ENCODE measurements at regions not wholly inside any gene's neighbourhood (a gene's known extent, or its start where the extent isn't known, plus 50 kb on each side); places are given as distances from the start of the nearest gene placed in this dataset.

GRCh38 chr2:31736695-31737454 is 156.1 kb upstream of the SRD5A2 start:
- DNase-seq, result no peak
- no peak overlapping the region for H3K4me3 ChIP-seq
- no peaks in the 10 kb centered on the region for H3K4me1 ChIP-seq
- intact Hi-C loops (cut with DNase I; ENCODE audit: low total_unique reads), result no loop called here
- TF ChIP-seq POLR2A (IDR thresholded peaks at IDR 0.05) (no peak), CTCF (IDR thresholded peaks at IDR 0.05) (no peak)
- 78 to 86% methylated on average over 6 of the region's 6 CpGs for WGBS, 2 donors
- H3K36me3 ChIP-seq (ENCODE audit: low read depth, missing control alignments), result no peaks in the 10 kb centered on the region
- H3K27me3 ChIP-seq, result no peaks in the 10 kb centered on the region
- H3K9me3 ChIP-seq, result no peaks in the 10 kb centered on the region
- no peak overlapping the region for H3K27ac ChIP-seq

GRCh38 chr2:31735716-31736115 is 155.0 kb upstream of the SRD5A2 start:
- H3K27ac ChIP-seq, result no peak overlapping the region
- no peaks in the 10 kb centered on the region for H3K36me3 ChIP-seq (ENCODE audit: low read depth, missing control alignments)
- H3K4me3 ChIP-seq, result no peak overlapping the region
- intact Hi-C loops (cut with DNase I; ENCODE audit: low total_unique reads), result no loop called here
- H3K4me1 ChIP-seq, result no peaks in the 10 kb centered on the region
- WGBS, 2 donors, result 90 to 93% methylated on average over 2 of the region's 2 CpGs
- DNase-seq, result no peak
- no peak for TF ChIP-seq CTCF (IDR thresholded peaks at IDR 0.05)
- TF ChIP-seq POLR2A (IDR thresholded peaks at IDR 0.05), result no peak
- H3K9me3 ChIP-seq, result no peaks in the 10 kb centered on the region
- H3K27me3 ChIP-seq, result no peaks in the 10 kb centered on the region

- Histone ChIP-seq H3K4me3 (no peak overlapping the region), H3K27ac (no peak overlapping the region), H3K4me1 (no peaks in the 10 kb centered on the region), H3K36me3 (ENCODE audit: low read depth, missing control alignments) (no peaks in the 10 kb centered on the region), H3K9me3 (no peaks in the 10 kb centered on the region), H3K27me3 (no peaks in the 10 kb centered on the region)
- TF ChIP-seq POLR2A (IDR thresholded peaks at IDR 0.05) (no peak), CTCF (IDR thresholded peaks at IDR 0.05) (no peak)
- no peak for DNase-seq
- WGBS, 2 donors, result 80% methylated on average over 5 of the region's 5 CpGs
- intact Hi-C loops (cut with DNase I; ENCODE audit: low total_unique reads), result no loop called here
Observed at GRCh38 chr2:31729442-31730092, 148.8 kb upstream of the SRD5A2 start.

- TF ChIP-seq CTCF (IDR thresholded peaks at IDR 0.05), result no peak
- TF ChIP-seq POLR2A (IDR thresholded peaks at IDR 0.05), result no peak
- Histone ChIP-seq H3K27ac (no peak overlapping the region), H3K27me3 (no peaks in the 10 kb centered on the region), H3K9me3 (no peaks in the 10 kb centered on the region), H3K4me1 (no peaks in the 10 kb centered on the region), H3K36me3 (ENCODE audit: low read depth, missing control alignments) (no peaks in the 10 kb centered on the region), H3K4me3 (no peak overlapping the region)
- no peak for DNase-seq
- 89 to 93% methylated on average over 2 of the region's 2 CpGs for WGBS, 2 donors
- intact Hi-C loops (cut with DNase I; ENCODE audit: low total_unique reads), result no loop called here
Observed at GRCh38 chr2:31729065-31729439, 148.3 kb upstream of the SRD5A2 start.

Measured in testis (tissue), 2 donors.